ENCODE measurements at regions not wholly inside any gene's neighbourhood (a gene's known extent, or its start where the extent isn't known, plus 50 kb on each side); places are given as distances from the start of the nearest gene placed in this dataset.

DNA sequence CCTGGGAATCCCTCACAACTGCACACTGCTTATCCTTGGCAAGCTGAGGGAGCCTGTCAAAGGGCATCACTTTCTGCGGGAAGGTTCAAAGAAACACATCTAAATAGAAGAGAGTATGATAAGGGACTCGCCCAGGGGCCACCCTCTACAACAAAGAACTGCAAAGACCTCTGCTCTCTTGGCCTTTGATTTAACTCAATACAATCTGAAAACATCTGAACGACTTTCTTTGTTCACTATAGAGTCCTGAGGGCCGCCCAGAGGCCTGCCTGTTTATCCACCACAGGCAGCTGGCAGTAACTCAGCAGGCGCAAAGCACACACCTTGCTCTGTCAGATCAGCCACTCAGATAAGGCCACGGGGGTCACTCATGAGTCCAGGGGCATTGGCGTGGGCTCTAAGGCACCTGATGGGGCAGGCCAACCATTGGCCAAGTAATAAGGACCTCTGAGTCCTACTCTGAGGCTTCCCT is 139.3 kb downstream of the UNC5CL start:
- Histone ChIP-seq H3K4me1 (ENCODE audit: control insufficient read depth in 1 of 2, extremely low read depth in 1 of 2, insufficient read depth in 2 of 2, low read length in 2 of 2) (no peaks in the 10 kb centered on the region), H3K27ac (ENCODE audit: low read length) (no peak overlapping the region), H3K36me3 (ENCODE audit: control insufficient read depth in 2 of 2, extremely low read depth in 1 of 2, insufficient read depth in 1 of 2, low read length in 1 of 2) (no peaks in the 10 kb centered on the region), H3K4me3 (ENCODE audit: control insufficient read depth in 1 of 2, extremely low read depth in 1 of 2, low read length in 1 of 2) (no peak overlapping the region), H3K9me3 (no peaks in the 10 kb centered on the region), H3K27me3 (replicated peaks in 1 of 2; ENCODE audit: control insufficient read depth in 2 of 2, extremely low read depth in 1 of 2, insufficient read depth in 2 of 2, low read length in 1 of 2) (peaks cover 0 to 13% of the 10 kb centered on the region in 2 experiments)
- Mint-ChIP-seq H3K36me3 (no peaks in the 10 kb centered on the region), H3K9me3 (peaks cover 0 to 6% (median 0%) of the 10 kb centered on the region in 3 donors), H3K27ac (no peak overlapping the region), H3K4me3 (no peak overlapping the region), H3K4me1 (no peaks in the 10 kb centered on the region), H3K27me3 (peaks cover 13 to 16% of the 10 kb centered on the region in 2 donors)
- ATAC-seq (replicated peaks in 1 of 4) = no peak
- POLR2A ChIA-PET = no interaction called here
- DNase-seq = no peak
- WGBS (ENCODE audit: insufficient coverage) = 70% methylated on average over 5 of the region's 7 CpGs
- CTCF ChIA-PET = no interaction called here

DNA sequence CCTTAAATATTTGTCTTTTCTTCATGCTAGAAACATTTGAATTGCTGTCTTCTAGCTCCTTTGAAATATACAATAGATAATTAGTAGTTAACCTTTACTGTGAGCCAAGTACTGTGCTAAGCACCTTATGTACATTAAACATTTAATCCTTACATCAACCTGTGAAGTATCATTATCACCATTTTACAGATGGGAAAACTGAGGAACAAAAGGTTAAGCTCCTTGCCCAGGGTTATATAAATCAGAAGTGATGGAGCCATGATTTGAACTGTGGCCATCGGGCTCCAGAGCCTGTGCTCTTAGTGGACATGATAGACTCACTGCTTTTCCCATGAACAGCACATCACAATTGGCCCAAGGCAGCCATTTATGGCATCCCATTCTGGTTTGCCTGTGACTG is 140.9 kb downstream of the UNC5CL start:
- Mint-ChIP-seq H3K27ac (no peak overlapping the region), H3K4me1 (no peaks in the 10 kb centered on the region), H3K27me3 (peaks cover 10 to 15% of the 10 kb centered on the region in 2 donors), H3K36me3 (no peaks in the 10 kb centered on the region), H3K4me3 (no peak overlapping the region), H3K9me3 (peaks cover 0 to 6% (median 0%) of the 10 kb centered on the region in 3 donors)
- Histone ChIP-seq H3K36me3 (ENCODE audit: control insufficient read depth in 2 of 2, extremely low read depth in 1 of 2, insufficient read depth in 1 of 2, low read length in 1 of 2) (no peaks in the 10 kb centered on the region), H3K4me3 (ENCODE audit: control insufficient read depth in 1 of 2, extremely low read depth in 1 of 2, low read length in 1 of 2) (no peak overlapping the region), H3K27ac (ENCODE audit: low read length) (no peak overlapping the region), H3K4me1 (ENCODE audit: control insufficient read depth in 1 of 2, extremely low read depth in 1 of 2, insufficient read depth in 2 of 2, low read length in 2 of 2) (no peaks in the 10 kb centered on the region), H3K27me3 (replicated peaks in 1 of 2; ENCODE audit: control insufficient read depth in 2 of 2, extremely low read depth in 1 of 2, insufficient read depth in 2 of 2, low read length in 1 of 2) (peaks cover 0 to 16% of the 10 kb centered on the region in 2 experiments), H3K9me3 (no peaks in the 10 kb centered on the region)
- no peak for DNase-seq
- POLR2A ChIA-PET = no interaction called here
- WGBS (ENCODE audit: insufficient coverage) = no CpG with 5 or more reads among the region's 1 CpG
- CTCF ChIA-PET = no interaction called here
- ATAC-seq (replicated peaks in 1 of 4) = no peak

DNA sequence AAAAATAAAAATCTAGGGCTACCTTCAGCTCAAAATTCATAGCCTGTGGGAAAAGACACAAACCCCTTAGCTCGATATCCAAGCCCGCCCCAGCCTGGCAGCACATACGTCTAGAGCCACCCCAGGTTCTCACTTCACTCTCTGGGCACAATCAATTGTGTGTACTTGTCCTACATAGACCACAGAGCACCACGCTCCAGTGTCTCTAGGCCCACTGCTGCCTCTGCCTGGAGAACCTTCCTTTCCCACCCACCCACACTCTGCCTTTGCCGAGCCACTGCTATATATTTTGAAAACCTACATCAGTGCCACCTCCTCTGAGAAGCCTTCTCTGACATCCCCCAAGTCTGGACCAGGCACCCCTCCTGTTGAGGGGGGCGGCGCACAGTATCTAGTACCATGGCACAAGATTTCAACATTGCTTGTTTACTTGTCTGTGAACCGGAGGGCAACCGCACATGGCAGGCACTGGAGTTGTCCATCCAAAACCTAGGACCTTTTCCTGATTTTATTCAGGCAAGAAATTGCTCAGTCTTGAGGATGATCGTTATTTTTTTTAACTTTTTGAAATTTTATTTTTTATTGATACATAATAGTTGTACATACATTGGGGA is 141.5 kb downstream of the UNC5CL start:
- H3K4me1 ChIP-seq (ENCODE audit: control insufficient read depth in 1 of 2, extremely low read depth in 1 of 2, insufficient read depth in 2 of 2, low read length in 2 of 2) = no peaks in the 10 kb centered on the region
- H3K27ac Mint-ChIP-seq = no peak overlapping the region
- ATAC-seq (replicated peaks in 1 of 4) (no peak), DNase-seq (no peak)
- H3K9me3 Mint-ChIP-seq = peaks cover 0 to 6% (median 0%) of the 10 kb centered on the region in 3 donors
- H3K27me3 Mint-ChIP-seq = peaks cover 10 to 17% of the 10 kb centered on the region in 2 donors
- no peak overlapping the region for H3K27ac ChIP-seq (ENCODE audit: low read length)
- CTCF ChIA-PET = no interaction called here
- 83% methylated on average over 9 of the region's 10 CpGs for WGBS (ENCODE audit: insufficient coverage)
- POLR2A ChIA-PET = no interaction called here
- no peaks in the 10 kb centered on the region for H3K9me3 ChIP-seq
- H3K27me3 ChIP-seq (replicated peaks in 1 of 2; ENCODE audit: control insufficient read depth in 2 of 2, extremely low read depth in 1 of 2, insufficient read depth in 2 of 2, low read length in 1 of 2) = peaks cover 0 to 18% of the 10 kb centered on the region in 2 experiments
- no peak overlapping the region for H3K4me3 Mint-ChIP-seq
- H3K4me3 ChIP-seq (ENCODE audit: control insufficient read depth in 1 of 2, extremely low read depth in 1 of 2, low read length in 1 of 2) = no peak overlapping the region
- H3K36me3 ChIP-seq (ENCODE audit: control insufficient read depth in 2 of 2, extremely low read depth in 1 of 2, insufficient read depth in 1 of 2, low read length in 1 of 2) = no peaks in the 10 kb centered on the region
- H3K4me1 Mint-ChIP-seq = no peaks in the 10 kb centered on the region
- H3K36me3 Mint-ChIP-seq = no peaks in the 10 kb centered on the region

DNA sequence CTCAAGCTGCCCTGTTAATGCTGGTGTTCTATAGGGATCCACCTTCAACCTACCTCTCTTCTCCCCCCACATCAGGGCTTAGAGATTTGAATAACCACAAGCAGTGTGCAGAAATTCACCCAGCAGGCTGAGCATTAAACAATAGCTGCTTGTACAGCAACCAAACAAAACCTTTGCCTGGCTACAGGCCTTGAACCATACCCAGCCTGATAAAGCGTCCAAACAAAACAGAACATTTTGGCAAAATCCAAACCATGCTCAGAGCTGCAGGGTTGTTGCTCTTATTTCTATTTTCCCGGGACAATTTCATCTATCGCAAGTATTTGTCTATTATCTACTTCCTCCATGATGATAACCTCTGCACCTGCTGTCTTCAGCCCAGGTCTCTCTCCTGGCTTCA is 142.3 kb downstream of the UNC5CL start:
- ATAC-seq (replicated peaks in 1 of 4) = no peak
- Histone ChIP-seq H3K4me1 (ENCODE audit: control insufficient read depth in 1 of 2, extremely low read depth in 1 of 2, insufficient read depth in 2 of 2, low read length in 2 of 2) (no peaks in the 10 kb centered on the region), H3K9me3 (no peaks in the 10 kb centered on the region), H3K4me3 (ENCODE audit: control insufficient read depth in 1 of 2, extremely low read depth in 1 of 2, low read length in 1 of 2) (no peak overlapping the region), H3K27ac (ENCODE audit: low read length) (no peak overlapping the region), H3K36me3 (ENCODE audit: control insufficient read depth in 2 of 2, extremely low read depth in 1 of 2, insufficient read depth in 1 of 2, low read length in 1 of 2) (no peaks in the 10 kb centered on the region), H3K27me3 (replicated peaks in 1 of 2; ENCODE audit: control insufficient read depth in 2 of 2, extremely low read depth in 1 of 2, insufficient read depth in 2 of 2, low read length in 1 of 2) (peaks cover 0 to 21% of the 10 kb centered on the region in 2 experiments)
- Mint-ChIP-seq H3K4me1 (no peaks in the 10 kb centered on the region), H3K4me3 (no peak overlapping the region), H3K36me3 (no peaks in the 10 kb centered on the region), H3K27me3 (peaks cover 10 to 17% of the 10 kb centered on the region in 2 donors), H3K27ac (no peak overlapping the region), H3K9me3 (peaks cover 0 to 6% (median 0%) of the 10 kb centered on the region in 3 donors)
- no peak for DNase-seq
- WGBS (ENCODE audit: insufficient coverage) = 87% methylated on average over 3 of the region's 3 CpGs
- POLR2A ChIA-PET = no interaction called here
- CTCF ChIA-PET = no interaction called here

DNA sequence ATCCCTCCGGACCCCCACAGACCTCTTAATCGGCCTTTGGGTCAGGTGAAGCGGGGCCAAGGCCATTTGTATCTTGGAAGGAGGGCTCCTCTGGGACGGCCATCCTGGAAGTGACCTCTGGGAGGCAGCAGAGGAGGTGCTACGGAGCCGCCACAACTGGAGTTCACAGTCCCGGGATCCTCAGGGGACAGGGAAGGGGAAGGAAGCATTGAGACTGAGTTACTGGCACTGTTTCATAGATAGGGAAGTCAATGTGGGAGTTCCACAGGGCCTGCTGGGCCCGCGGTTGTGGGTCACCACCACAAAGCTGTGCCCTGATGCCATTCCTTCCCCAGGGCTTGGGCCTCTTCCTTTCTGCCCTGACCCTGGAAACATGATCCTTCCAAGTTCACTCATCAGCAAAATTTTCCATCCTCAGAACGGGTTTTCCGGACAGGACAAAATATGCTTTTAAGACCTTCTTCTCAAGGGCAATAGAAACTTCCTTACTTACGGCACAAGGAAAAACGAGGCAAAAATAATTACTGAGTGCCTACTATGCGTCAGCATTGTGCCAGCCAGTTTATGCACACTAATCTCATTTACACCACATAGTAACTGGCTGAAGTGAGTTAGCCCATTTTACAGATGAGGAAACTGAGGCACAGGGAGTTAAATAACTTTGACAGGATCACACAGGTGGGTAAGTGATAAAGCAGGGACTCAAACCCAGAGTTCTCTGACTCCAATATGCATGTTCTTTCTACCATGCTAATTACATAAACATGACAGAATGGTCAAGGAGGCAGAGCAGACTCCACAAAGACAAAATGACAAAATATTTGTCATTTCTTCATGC is 143.8 kb downstream of the UNC5CL start:
- no peak overlapping the region for H3K27ac Mint-ChIP-seq
- H3K4me1 Mint-ChIP-seq = no peaks in the 10 kb centered on the region
- Histone ChIP-seq H3K4me1 (ENCODE audit: control insufficient read depth in 1 of 2, extremely low read depth in 1 of 2, insufficient read depth in 2 of 2, low read length in 2 of 2) (no peaks in the 10 kb centered on the region), H3K4me3 (ENCODE audit: control insufficient read depth in 1 of 2, extremely low read depth in 1 of 2, low read length in 1 of 2) (no peak overlapping the region), H3K36me3 (ENCODE audit: control insufficient read depth in 2 of 2, extremely low read depth in 1 of 2, insufficient read depth in 1 of 2, low read length in 1 of 2) (no peaks in the 10 kb centered on the region), H3K27me3 (replicated peaks in 1 of 2; ENCODE audit: control insufficient read depth in 2 of 2, extremely low read depth in 1 of 2, insufficient read depth in 2 of 2, low read length in 1 of 2) (peaks cover 0 to 28% of the 10 kb centered on the region in 2 experiments), H3K27ac (ENCODE audit: low read length) (no peak overlapping the region), H3K9me3 (no peaks in the 10 kb centered on the region)
- DNase-seq (no peak), ATAC-seq (replicated peaks in 1 of 4) (no peak)
- peaks cover 0 to 6% (median 0%) of the 10 kb centered on the region in 3 donors for H3K9me3 Mint-ChIP-seq
- POLR2A ChIA-PET = no interaction called here
- WGBS (ENCODE audit: insufficient coverage) = 64% methylated on average over 10 of the region's 14 CpGs
- peaks cover 10 to 26% of the 10 kb centered on the region in 2 donors for H3K27me3 Mint-ChIP-seq
- no peak overlapping the region for H3K4me3 Mint-ChIP-seq
- H3K36me3 Mint-ChIP-seq = no peaks in the 10 kb centered on the region
- CTCF ChIA-PET = no interaction called here

DNA sequence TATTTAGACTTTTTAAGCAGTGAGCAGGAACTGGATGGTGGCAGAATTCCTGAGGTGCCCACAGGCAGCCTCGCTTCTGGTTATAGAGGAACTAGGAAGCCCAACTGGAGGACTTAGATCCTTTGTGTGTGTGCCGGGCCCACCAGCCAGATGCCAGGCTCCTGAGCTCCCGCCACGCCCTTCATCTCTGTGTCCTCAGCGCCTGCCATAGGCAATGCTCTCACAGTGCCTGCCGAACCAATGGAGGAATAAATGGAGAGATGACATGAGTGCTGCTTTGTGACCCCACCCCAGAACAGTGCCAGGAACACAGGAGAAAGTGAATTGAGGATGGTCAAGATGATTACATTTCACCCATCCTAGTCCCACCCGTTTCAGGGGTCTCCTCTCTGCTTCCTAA is 146.0 kb downstream of the UNC5CL start:
- ChIA-PET CTCF (no interaction called here), POLR2A (no interaction called here)
- Mint-ChIP-seq H3K27me3 (peaks cover 5 to 23% of the 10 kb centered on the region in 2 donors), H3K4me3 (no peak overlapping the region), H3K9me3 (no peaks in the 10 kb centered on the region), H3K27ac (no peak overlapping the region), H3K4me1 (no peaks in the 10 kb centered on the region), H3K36me3 (no peaks in the 10 kb centered on the region)
- Histone ChIP-seq H3K27me3 (replicated peaks in 1 of 2; ENCODE audit: control insufficient read depth in 2 of 2, extremely low read depth in 1 of 2, insufficient read depth in 2 of 2, low read length in 1 of 2) (peaks cover 0 to 30% of the 10 kb centered on the region in 2 experiments), H3K4me1 (ENCODE audit: control insufficient read depth in 1 of 2, extremely low read depth in 1 of 2, insufficient read depth in 2 of 2, low read length in 2 of 2) (no peaks in the 10 kb centered on the region), H3K4me3 (ENCODE audit: control insufficient read depth in 1 of 2, extremely low read depth in 1 of 2, low read length in 1 of 2) (no peak overlapping the region), H3K36me3 (ENCODE audit: control insufficient read depth in 2 of 2, extremely low read depth in 1 of 2, insufficient read depth in 1 of 2, low read length in 1 of 2) (no peaks in the 10 kb centered on the region), H3K27ac (ENCODE audit: low read length) (no peak overlapping the region), H3K9me3 (no peaks in the 10 kb centered on the region)
- ATAC-seq (replicated peaks in 1 of 4) (no peak), DNase-seq (no peak)
- 75% methylated on average over 4 of the region's 7 CpGs for WGBS (ENCODE audit: insufficient coverage)
